ENCODE measurements at regions not wholly inside any gene's neighbourhood (a gene's known extent, or its start where the extent isn't known, plus 50 kb on each side); places are given as distances from the start of the nearest gene placed in this dataset.
A peak's percentile ranks its signal among the peaks of the same experiment; 100 is the strongest.

- Histone ChIP-seq H3K79me2 (ENCODE audit: insufficient read depth, low read length) (no peaks in the 10 kb centered on the region), H3K4me1 (ENCODE audit: insufficient read depth, low read length) (peaks cover 13% of the 10 kb centered on the region), H3K27ac (ENCODE audit: low read depth, low read length) (peak overlapping the region; percentile 71), H4K20me1 (ENCODE audit: insufficient read depth, low read length) (no peaks in the 10 kb centered on the region), H3K27me3 (ENCODE audit: insufficient read depth, low read length) (no peaks in the 10 kb centered on the region), H2AFZ (ENCODE audit: low read depth, low read length) (peak overlapping the region; percentile 1), H3K4me2 (ENCODE audit: low read length) (peak overlapping the region; percentile 69), H3K4me3 (ENCODE audit: insufficient read depth, low read depth, low read length) (no peak overlapping the region), H3K9ac (ENCODE audit: low read length) (peak overlapping the region; percentile 35), H3K36me3 (ENCODE audit: insufficient read depth, low read length) (no peaks in the 10 kb centered on the region), H3K9me3 (ENCODE audit: insufficient read depth, low read depth, low read length) (no peaks in the 10 kb centered on the region)
- no peak for TF ChIP-seq EZH2 (IDR thresholded peaks at IDR 0.05; ENCODE audit: insufficient read depth, low read length)
- TF ChIP-seq CTCF (IDR thresholded peaks at IDR 0.05; ENCODE audit: insufficient read depth, low read depth, low read length): no peak
- peak overlapping the region; percentile 92 for H3K27ac Mint-ChIP-seq (ENCODE audit: unreplicated experiment)
- H3K9me3 Mint-ChIP-seq (ENCODE audit: unreplicated experiment): no peaks in the 10 kb centered on the region
- no peaks in the 10 kb centered on the region for H3K36me3 Mint-ChIP-seq (ENCODE audit: low read depth, unreplicated experiment)
- peaks cover 12% of the 10 kb centered on the region for H3K4me1 Mint-ChIP-seq (ENCODE audit: low read depth, unreplicated experiment)
- DNase-seq (ENCODE audit: low read depth) (peak; percentile 99), FAIRE-seq (peak; percentile 68)
- H3K27me3 Mint-ChIP-seq (ENCODE audit: low read depth, unreplicated experiment): no peaks in the 10 kb centered on the region
- no peak overlapping the region for H3K4me3 Mint-ChIP-seq (ENCODE audit: unreplicated experiment)
Observed at GRCh38 chr13:40109351-40109844, 453.9 kb downstream of the COG6 start.

GRCh38 chr13:40113643-40114304 lies 458.3 kb downstream of the COG6 start:
- no peak overlapping the region for H3K27ac Mint-ChIP-seq (ENCODE audit: unreplicated experiment)
- no peak for FAIRE-seq
- no peaks in the 10 kb centered on the region for H3K79me2 ChIP-seq (ENCODE audit: insufficient read depth, low read length)

More at GRCh38 chr13:40113643-40114304, 458.3 kb downstream of the COG6 start:
- DNase-seq (ENCODE audit: low read depth): peak; percentile 51
- Histone ChIP-seq H3K4me1 (ENCODE audit: insufficient read depth, low read length) (peaks cover 24% of the 10 kb centered on the region), H3K4me3 (ENCODE audit: insufficient read depth, low read depth, low read length) (no peak overlapping the region), H3K9me3 (ENCODE audit: insufficient read depth, low read depth, low read length) (no peaks in the 10 kb centered on the region), H3K27me3 (ENCODE audit: insufficient read depth, low read length) (no peaks in the 10 kb centered on the region), H3K36me3 (ENCODE audit: insufficient read depth, low read length) (no peaks in the 10 kb centered on the region), H3K27ac (ENCODE audit: low read depth, low read length) (no peak overlapping the region), H3K9ac (ENCODE audit: low read length) (no peak overlapping the region), H4K20me1 (ENCODE audit: insufficient read depth, low read length) (no peaks in the 10 kb centered on the region), H3K4me2 (ENCODE audit: low read length) (no peak overlapping the region), H2AFZ (ENCODE audit: low read depth, low read length) (no peak overlapping the region)
- Mint-ChIP-seq H3K27me3 (ENCODE audit: low read depth, unreplicated experiment) (no peaks in the 10 kb centered on the region), H3K4me3 (ENCODE audit: unreplicated experiment) (no peak overlapping the region), H3K36me3 (ENCODE audit: low read depth, unreplicated experiment) (no peaks in the 10 kb centered on the region), H3K9me3 (ENCODE audit: unreplicated experiment) (no peaks in the 10 kb centered on the region), H3K4me1 (ENCODE audit: low read depth, unreplicated experiment) (peaks cover 21% of the 10 kb centered on the region)
- no peak for TF ChIP-seq EZH2 (IDR thresholded peaks at IDR 0.05; ENCODE audit: insufficient read depth, low read length)
- no peak for TF ChIP-seq CTCF (IDR thresholded peaks at IDR 0.05; ENCODE audit: insufficient read depth, low read depth, low read length)

All from astrocyte (in vitro differentiated cells and primary cell).